ENCODE measurements at regions not wholly inside any gene's neighbourhood (a gene's known extent, or its start where the extent isn't known, plus 50 kb on each side); places are given as distances from the start of the nearest gene placed in this dataset.

DNA sequence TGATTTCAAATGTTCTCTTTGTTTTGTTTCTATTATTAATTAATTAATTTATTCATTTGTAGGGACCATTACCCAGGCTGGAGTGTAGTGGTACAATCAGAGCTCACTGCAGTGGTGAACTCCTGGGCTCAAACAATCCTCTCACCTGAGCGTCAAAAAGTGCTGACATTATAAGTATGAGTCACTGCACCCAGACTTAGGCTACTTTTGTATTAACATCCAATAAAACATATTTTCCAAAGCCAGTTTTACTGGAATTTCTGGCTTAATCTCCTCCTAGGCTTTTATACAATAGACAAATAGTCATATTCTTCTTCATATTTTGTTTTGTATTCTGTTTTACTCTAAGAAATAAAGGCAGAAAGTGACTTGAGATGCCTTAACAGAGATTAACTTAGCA is 749.6 kb downstream of the SLC16A7 start:
- no peaks in the 10 kb centered on the region for H3K36me3 ChIP-seq
- H3K27ac ChIP-seq: no peak overlapping the region
- H3K27me3 ChIP-seq: no peaks in the 10 kb centered on the region
- DNase-seq: no peak
- H3K4me3 ChIP-seq: no peak overlapping the region
- no peaks in the 10 kb centered on the region for H3K4me1 ChIP-seq
- 79 to 88% methylated on average over 1 of the region's 1 CpG for WGBS, 2 donors
- no peaks in the 10 kb centered on the region for H3K9me3 ChIP-seq
- ATAC-seq (ENCODE audit: low FRiP score in 2 of 2): no peak
- TF ChIP-seq, protein P1, sequence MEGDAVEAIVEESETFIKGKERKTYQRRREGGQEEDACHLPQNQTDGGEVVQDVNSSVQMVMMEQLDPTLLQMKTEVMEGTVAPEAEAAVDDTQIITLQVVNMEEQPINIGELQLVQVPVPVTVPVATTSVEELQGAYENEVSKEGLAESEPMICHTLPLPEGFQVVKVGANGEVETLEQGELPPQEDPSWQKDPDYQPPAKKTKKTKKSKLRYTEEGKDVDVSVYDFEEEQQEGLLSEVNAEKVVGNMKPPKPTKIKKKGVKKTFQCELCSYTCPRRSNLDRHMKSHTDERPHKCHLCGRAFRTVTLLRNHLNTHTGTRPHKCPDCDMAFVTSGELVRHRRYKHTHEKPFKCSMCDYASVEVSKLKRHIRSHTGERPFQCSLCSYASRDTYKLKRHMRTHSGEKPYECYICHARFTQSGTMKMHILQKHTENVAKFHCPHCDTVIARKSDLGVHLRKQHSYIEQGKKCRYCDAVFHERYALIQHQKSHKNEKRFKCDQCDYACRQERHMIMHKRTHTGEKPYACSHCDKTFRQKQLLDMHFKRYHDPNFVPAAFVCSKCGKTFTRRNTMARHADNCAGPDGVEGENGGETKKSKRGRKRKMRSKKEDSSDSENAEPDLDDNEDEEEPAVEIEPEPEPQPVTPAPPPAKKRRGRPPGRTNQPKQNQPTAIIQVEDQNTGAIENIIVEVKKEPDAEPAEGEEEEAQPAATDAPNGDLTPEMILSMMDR (IDR thresholded peaks at IDR 0.05): no peak
- TF ChIP-seq POLR2AphosphoS5 (IDR thresholded peaks at IDR 0.05) (no peak), POLR2A (IDR thresholded peaks at IDR 0.05) (no peak), EP300 (IDR thresholded peaks at IDR 0.05) (no peak)

DNA sequence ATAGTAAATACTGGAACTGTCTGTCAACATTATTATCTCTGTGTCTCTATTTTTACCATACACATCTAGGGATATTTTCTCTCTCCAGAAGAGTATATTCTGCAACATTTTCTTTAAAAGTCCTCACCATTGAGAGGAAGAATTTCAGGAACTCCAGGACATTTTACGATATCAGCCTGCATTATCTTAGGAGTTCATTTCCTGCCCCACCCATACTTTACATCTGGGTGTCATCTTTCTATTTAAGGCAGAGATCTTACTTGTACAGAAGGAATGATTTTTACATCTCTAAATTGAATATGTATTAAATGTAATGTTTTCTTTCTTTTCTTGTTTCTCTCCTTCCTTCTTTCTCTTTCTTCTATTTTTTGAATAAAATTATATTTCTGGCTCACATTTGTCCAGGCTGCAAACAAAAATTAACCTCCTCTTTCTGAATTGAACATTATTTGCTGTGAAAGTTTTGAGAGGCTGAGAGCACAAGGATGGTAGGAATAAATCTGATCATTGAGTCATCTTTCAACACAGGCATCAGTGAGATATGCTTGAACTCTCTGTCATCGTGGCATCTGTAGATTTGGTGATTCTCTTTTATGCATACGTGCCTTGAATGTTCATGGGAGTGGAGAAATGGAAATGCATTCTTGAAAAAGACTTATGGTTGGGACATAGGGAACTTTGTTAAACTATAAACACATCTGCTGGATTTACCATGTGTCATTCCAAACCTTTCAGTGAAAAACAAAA is 753.6 kb downstream of the SLC16A7 start:
- Histone ChIP-seq H3K27ac (no peak overlapping the region), H3K4me3 (no peak overlapping the region), H3K36me3 (no peaks in the 10 kb centered on the region), H3K27me3 (no peaks in the 10 kb centered on the region), H3K9me3 (no peaks in the 10 kb centered on the region), H3K4me1 (no peaks in the 10 kb centered on the region)
- ATAC-seq (ENCODE audit: low FRiP score in 2 of 2): no peak
- TF ChIP-seq EP300 (IDR thresholded peaks at IDR 0.05) (no peak), POLR2AphosphoS5 (IDR thresholded peaks at IDR 0.05) (no peak), POLR2A (IDR thresholded peaks at IDR 0.05) (no peak)
- TF ChIP-seq, protein P1 (IDR thresholded peaks at IDR 0.05): no peak
- DNase-seq: no peak
- WGBS, 2 donors: 61 to 62% methylated on average over 3 of the region's 3 CpGs

DNA sequence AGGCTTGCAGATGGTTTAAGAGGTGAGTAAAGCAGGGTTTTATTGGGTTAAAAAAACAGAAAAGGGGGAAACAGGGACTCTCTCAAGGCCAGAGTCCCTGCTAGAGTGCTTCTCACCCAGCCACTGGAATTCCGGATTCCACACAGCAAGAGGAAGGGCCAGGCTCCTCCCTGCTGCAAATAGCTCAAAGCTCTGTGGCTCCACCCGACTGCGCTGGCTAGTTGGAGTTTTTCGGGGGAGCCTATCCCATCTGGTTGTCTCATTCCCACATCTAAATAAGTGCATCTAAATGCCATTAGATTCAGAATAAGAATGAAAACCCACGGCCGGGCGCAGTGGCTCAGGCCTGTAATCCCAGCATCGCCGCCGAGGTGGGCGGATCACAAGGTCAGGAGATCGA is 791.5 kb downstream of the SLC16A7 start:
- DNase-seq: peak in 1 of 2 donors; percentile 40
- ATAC-seq (ENCODE audit: low FRiP score in 2 of 2): no peak
- no peaks in the 10 kb centered on the region for H3K36me3 ChIP-seq
- H3K27me3 ChIP-seq: no peaks in the 10 kb centered on the region
- H3K4me3 ChIP-seq: no peak overlapping the region
- TF ChIP-seq POLR2A (IDR thresholded peaks at IDR 0.05): no peak
- TF ChIP-seq POLR2AphosphoS5 (IDR thresholded peaks at IDR 0.05): no peak
- no peak for TF ChIP-seq EP300 (IDR thresholded peaks at IDR 0.05)
- TF ChIP-seq, protein P1 (IDR thresholded peaks at IDR 0.05): no peak
- H3K27ac ChIP-seq: no peak overlapping the region
- WGBS, 2 donors: 95 to 96% methylated on average over 11 to 12 of the region's 12 CpGs
- no peaks in the 10 kb centered on the region for H3K4me1 ChIP-seq
- H3K9me3 ChIP-seq: peaks cover 0 to 4% (median 0%) of the 10 kb centered on the region in 4 donors

DNA sequence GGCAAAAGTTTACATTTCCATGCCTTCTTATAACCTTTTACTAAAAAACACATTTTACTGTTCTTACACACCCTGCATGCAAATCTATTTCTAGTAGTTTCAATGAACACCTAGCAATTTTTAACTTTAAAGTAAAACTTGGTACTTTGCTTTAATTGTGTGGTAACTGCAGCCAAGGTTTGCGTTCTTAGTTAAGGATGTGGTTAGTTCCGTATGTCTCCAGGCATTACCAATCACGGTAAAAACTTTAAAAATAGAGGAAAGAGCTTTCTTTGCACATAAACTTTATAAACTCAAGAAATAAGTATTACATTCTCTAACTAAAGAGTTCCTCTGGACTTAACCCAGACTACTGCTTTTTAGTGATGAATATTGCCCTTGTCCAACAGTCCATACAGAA is 795.2 kb downstream of the SLC16A7 start:
- no peaks in the 10 kb centered on the region for H3K36me3 ChIP-seq
- H3K9me3 ChIP-seq: peaks cover 0 to 10% (median 0%) of the 10 kb centered on the region in 4 donors
- H3K4me3 ChIP-seq: no peak overlapping the region
- WGBS, 2 donors: 62 to 66% methylated on average over 3 of the region's 3 CpGs
- DNase-seq (no peak), ATAC-seq (ENCODE audit: low FRiP score in 2 of 2) (no peak)
- no peaks in the 10 kb centered on the region for H3K4me1 ChIP-seq
- H3K27ac ChIP-seq: no peak overlapping the region
- H3K27me3 ChIP-seq: no peaks in the 10 kb centered on the region
- TF ChIP-seq, protein P1 (IDR thresholded peaks at IDR 0.05): no peak
- TF ChIP-seq POLR2A (IDR thresholded peaks at IDR 0.05) (no peak), POLR2AphosphoS5 (IDR thresholded peaks at IDR 0.05) (no peak), EP300 (IDR thresholded peaks at IDR 0.05) (no peak)

DNA sequence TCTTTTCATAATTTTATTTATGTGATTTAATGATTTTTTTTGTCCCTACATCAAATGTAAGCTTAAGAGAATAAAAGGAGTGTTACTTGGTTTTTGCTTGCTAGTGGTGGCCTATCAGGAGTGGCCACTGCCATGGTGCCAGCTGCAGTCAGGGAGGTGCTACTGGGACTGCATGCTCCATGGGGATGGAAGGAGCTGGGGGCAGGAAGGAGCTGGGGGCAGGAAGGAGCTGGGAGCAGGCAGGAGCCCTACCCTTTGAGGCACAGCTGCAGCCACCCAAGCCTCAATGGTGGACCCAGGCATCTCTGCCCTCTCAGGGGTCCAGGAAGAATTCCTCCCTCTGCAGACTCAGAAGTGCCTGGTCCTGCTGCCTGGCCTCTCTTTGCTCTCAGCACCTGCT is 796.0 kb downstream of the SLC16A7 start:
- no peaks in the 10 kb centered on the region for H3K4me1 ChIP-seq
- ATAC-seq (ENCODE audit: low FRiP score in 2 of 2) (no peak), DNase-seq (peak in 1 of 2 donors; percentile 5)
- TF ChIP-seq, protein P1 (IDR thresholded peaks at IDR 0.05): no peak
- TF ChIP-seq POLR2AphosphoS5 (IDR thresholded peaks at IDR 0.05) (no peak), EP300 (IDR thresholded peaks at IDR 0.05) (no peak)
- H3K36me3 ChIP-seq: no peaks in the 10 kb centered on the region
- H3K9me3 ChIP-seq: peaks cover 0 to 10% (median 0%) of the 10 kb centered on the region in 4 donors
- no peaks in the 10 kb centered on the region for H3K27me3 ChIP-seq
- H3K27ac ChIP-seq: no peak overlapping the region
- H3K4me3 ChIP-seq: no peak overlapping the region
